Activated naive CD4-positive, alpha-beta T cell treated with anti-CD3 and anti-CD28 coated beads, Interleukin-2, amount 50 U/mL, for 16 hours (primary cell): ENCODE measurements at regions not wholly inside any gene's neighbourhood (a gene's known extent, or its start where the extent isn't known, plus 50 kb on each side); places are given as distances from the start of the nearest gene placed in this dataset.

Source experiments
- DNase-seq: peaks from one replicate; pipeline ENCODE4 v3.0.0-alpha.2; 2020

DNA sequence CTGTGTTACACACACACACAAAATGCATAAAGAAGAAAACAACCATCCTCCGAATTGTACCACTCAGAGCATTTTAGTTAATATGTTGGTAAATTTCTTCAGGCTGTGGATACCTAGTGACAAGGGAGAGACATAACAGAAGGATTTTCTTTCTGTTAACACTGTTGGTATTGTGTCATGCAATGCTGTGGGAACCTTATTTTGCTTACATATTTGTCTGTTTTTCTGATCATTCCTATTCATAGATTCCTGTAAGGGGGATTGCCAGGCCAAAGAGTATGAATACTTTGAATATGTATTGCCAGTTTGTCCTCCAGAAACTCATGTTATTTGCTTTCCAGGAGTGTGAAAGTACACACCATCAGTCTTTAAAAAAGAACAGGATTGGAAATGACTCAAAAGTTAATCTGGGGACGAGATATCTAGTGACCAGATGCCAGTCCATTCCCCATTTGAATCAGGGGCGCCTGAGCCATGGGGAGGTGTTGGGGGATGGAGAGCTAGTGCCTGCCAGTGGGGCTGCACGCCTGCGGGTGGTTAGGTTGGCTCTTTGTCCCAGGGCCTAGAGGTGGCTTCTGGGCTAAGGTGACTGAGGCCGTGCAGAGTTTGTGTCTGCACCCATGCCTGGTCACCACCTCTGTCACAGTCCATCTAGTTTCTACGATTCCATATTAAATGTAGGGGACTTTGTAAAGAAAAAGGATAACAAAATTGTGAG lies 142.0 kb downstream of the PTPN20 start:
- DNase-seq: no peak

DNA sequence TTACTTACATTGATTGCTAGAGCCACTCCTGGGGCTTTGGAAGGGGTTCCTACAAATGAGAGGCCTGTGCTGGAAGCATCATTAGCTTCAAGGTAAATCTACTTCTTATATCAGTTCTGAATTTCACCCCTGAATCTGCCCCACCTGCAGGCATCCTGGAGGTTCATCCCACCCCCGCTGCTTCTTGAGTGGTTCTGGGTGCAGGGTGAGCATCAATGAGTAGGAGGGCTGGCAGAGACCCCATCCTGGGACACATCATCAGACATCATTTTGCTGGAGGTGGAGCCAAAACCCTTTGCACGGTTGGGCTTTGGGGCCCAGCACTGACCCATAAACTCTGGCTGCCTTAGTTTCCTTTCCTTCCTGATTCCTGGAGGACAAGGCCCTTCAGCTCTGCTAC lies 143.7 kb downstream of the PTPN20 start:
- DNase-seq: no peak

DNA sequence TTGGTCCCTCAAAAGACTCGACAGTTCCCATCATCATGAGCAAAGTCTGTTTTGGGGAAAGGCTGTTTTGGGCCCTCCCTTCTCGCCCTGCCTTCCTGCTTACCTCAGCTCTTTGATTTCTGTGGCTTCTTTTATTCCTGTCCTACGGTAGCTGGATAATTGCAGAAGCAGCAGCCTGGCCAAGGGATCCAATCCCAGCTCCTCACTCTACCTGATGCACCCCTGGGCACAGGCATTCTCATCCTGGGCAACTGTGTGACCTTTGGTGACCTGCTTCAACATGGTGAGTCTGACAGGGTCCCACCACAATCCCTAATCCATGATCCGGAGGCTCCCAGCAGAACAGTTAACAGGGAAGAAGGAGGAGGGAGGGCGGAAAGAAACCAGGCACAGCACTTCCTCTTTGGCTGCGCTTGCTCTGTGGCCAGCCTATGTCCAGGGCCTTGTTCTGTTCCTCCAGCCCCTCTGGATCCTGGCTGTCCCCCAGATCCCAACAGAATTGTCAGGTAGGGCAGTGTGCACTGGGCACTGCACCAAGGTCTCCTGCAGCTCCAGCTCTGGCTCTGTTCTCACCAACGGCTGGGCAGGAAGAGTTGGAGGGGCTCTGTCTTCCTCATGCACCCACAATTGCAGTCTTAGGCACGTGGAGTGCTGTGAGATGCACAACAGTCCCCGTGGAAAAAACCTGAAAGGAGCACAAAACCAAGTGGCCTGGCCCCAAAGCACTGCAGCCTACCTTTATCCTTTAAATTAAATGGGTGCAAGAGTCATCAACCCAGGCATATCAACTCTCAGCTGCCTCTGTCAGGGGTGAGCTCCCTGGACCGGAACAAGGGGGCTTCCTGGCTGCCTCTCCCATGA lies 144.4 kb downstream of the PTPN20 start:
- no peak for DNase-seq

- DNase-seq: no peak
Observed at GRCh38 chr10:47056247-47056510, 145.0 kb downstream of the PTPN20 start.

DNA sequence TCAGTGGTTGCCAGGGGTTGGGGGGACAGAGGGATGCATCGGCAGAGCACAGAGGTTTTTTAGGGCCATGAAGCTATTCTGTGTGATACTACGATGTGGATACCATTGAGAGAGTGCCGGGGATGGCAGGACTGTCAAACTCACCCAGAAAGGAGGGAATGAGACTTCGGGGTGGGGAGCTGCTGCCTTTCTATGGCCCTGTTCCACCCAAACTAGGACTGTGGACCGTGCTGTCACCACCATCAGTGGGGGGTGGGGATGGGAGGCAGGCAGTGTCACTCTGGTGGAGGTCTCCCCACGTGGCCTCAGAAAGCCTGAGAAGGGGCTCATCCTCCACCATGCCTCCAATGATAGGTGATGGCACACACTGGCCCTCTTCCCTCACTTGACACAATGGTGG lies 146.2 kb downstream of the PTPN20 start:
- no peak for DNase-seq

- no peak for DNase-seq
Observed at GRCh38 chr10:47058032-47058702, 146.9 kb downstream of the PTPN20 start.

DNA sequence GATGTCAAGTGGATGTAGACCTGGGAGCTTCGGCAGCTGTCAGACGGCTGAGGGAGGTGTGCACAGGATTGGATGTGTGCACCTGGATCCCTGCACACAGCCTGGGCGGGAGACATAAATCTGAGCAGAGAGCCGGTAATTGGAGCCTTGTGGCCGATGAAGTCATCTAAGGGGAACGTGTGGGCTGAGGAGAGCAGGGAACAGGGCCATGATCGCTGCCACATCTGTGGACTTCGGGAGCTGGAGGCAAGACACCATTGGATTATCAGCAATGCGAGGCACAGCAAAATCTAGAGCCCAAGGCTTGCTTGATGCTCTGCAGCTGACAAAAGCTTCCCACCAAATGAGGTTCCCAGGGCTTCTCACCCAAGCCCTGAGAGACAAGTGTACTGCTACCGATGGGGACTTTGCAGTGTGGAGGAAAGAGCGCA lies 147.7 kb downstream of the PTPN20 start:
- DNase-seq: no peak

DNA sequence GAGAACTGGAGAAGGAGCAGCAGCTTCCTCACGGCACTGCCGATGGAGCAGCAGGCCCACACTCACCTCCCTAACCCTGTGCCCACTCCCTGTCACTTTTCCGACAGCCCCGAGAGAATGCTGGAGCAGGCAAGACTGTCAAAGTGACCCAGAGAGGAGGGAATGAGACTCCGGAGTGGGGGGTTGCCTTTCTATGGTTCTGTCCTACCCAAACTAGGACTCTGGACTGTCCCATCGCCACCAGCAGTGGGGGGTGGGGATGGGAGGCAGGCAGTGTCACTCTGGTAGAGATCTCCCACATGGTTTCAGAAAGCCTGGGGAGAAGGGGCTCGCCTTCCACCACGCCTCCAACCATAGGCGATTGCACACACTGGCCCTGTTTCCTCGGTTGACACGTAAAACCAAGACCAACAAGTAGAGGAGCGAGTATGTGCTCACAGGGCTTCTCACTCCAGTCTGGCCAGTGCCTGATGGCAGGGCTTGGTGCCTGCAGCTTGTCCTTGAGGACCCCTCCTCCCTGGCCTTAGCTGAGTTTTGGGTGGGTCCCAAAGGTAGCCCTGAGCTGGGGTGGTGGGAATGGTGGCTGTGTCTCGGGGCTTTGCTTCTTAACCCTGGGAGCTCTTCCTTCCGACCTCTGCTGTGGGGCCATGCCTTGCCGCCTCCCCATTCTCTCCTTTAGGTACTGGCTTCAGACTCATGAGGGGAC lies 148.5 kb downstream of the PTPN20 start:
- DNase-seq: no peak

DNA sequence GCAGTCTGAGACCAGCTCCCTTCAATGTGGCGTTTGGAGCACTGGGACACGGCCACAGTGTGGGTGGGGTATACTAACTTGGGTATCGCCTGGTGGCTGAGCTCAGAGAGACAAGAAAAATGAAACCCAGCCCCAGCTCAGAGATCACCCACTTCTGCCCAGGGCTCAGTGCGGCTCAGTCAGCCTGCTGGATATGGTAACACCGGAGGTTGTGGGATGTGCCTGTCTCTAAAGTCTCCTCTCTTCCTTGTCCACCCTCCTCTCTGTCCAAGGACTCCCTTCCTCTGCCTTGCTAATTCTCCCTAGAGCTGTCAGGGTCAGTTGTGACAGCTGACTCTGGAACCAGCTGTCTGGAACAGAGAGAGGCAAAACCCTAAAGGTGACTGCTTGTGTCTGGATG lies 149.1 kb downstream of the PTPN20 start:
- no peak for DNase-seq

DNA sequence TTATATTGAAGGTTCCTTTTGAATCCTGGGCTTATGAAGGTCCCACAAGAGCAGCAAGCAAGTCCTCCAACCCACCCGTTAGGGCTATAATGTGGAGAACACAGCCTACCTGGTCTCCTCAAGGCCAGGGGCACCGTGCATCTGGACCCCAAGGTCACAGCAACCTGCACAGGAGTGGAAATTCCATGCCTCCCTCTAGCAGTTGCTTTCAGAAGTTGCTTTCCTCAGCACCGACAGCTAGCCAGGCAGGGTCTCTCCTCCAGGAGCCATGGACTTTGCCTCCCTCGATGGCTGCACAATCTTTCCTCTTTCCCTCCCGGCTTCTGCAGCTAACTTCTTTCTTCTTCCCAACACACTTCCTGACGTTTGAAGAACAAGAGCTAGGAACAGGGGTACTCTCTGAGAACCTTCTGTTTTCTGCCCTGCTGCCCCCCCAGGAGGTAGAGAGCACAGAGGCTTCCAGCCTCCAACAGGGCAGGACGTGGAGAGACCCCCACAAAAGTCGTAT lies 149.8 kb downstream of the PTPN20 start:
- no peak for DNase-seq

DNA sequence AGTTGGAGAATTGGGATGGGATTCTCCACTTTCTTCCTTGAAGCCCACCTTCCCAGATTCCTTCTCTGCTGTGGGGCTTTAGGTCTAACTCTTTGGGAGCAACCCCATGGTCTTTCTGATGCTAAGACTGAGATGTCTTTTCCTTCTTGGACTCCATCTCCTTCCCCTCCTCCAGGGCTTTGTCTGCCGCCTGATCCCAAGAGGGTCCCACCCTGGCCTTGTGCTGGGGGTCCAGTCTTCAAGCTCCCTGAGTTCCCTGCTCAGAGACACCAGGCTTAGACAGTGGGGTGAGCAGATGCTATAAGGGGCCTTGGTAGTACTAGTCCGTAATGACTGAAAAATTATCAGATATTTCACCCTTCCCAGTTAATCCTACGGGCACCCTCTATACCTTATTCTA lies 150.5 kb downstream of the PTPN20 start:
- DNase-seq: no peak

DNA sequence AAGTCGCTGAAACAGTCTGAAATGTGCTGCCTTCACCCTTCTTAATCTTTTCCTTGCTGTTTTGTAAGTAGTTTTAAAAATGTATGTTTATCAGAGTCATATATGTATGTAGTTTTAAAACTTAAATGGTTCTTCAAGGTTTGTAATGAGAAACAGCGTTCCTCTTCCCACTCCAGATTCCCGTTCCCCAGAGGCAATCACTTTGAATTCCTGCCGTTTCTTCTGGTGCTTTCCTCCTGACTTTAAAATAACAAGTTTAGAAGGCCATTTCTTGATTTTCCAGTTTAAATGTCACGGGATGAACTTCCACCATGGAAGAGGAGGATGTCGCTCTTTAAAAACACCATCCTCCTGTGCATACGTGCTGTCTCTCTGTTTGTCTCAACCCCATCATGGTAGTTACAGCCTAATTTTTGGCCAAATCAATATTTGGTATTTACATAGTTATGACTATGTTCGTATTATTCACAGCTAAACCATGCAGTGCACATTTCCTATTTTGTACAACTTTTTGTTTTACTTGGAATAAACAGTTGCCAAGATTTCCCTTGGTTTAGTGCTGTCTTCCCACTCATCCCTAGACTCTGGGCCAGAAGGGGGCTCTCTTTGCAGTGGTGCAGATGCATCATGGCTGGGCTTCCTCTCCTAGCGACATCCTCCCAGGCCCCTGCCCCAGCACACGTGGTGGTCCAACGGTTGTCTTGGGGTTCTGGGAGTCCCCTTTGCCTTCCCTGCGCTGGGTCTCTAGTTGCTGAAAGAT lies 151.4 kb downstream of the PTPN20 start:
- no peak for DNase-seq

GRCh38 chr10:47063858-47064257 lies 152.6 kb downstream of the PTPN20 start:
- DNase-seq: no peak

DNA sequence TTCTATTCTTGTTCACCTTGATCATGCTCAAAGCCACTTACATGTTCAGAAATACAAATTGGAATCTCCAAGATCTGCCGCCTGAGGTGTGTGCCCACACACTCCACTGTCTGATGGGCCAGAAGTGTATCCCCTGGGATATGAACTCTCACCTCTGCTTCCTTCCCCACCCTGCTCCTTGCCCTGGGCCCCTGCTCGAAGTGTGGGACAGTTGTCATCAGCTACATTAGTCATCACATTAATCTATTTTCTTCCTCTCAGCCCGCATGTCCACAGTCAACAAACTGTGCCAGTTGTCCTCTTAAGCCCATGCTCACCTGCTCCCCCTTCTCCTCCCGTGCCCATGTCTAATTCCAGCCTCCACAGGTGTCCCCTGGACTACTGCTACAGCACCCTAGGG lies 154.7 kb downstream of the PTPN20 start:
- DNase-seq: no peak

DNA sequence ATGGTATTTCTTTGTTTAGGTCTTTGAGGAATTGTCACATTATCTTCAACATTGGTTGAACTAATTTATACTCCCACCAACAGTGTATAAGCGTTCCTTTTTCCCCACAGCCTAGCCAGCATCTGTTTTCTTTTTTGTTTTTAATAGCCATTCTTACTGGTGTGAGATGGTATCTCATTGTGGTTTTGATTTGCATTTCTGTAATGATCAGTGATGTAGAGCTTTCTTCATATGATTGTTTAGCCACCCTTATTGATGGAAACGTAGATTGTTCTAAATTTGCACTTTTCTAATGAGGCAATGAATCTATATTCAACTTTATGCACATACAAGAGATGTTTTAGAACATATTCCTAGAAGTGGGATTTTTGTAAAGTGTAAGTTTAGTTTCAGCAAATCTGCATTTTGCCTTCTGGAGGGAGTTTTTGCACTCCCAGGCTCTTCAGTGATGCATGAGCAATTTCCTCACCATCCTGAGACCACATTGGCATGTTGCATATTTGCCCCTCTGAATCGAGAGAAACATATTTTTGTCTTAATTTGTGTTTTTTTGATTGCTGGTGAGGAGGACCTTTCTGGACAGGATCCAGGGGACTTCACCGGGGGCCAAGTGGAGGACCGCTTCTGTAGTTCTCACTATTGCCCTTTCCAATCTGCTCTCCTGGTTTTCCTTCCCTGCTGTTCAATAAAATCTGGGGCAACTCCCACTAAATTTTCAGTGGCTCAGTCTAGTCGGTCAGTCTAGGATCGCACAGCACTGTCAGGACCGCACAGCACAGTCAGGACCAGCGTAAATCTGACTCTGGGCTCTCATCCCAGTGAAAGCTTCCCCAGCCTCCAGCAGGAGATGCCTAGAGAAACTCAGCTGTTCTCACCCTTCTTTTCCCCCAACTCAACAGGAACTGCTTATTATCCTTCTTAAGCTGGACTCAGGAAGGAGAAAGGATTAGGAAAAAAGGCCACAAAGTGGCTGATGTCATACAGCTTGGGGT lies 157.0 kb downstream of the PTPN20 start:
- no peak for DNase-seq

- DNase-seq: no peak
Observed at GRCh38 chr10:47070541-47070940, 159.3 kb downstream of the PTPN20 start.

DNA sequence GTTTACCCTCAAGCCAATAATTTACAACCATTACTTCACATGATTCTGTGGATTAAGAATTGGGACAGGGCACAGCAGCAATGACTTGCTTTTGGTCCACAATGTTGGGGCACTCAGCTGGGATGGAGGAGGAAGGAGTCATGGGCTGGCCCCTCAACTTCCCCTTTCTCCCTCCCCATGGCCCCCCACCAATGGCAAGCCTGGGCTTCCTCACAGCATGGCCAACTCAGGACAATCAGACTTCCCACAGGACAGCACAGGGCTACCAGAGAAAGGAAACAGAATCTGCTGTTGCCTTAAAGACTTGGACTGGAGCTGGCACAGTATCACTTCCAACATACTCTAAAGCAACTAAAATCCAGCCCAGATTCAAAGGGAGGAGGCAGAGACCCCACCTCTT lies 160.7 kb downstream of the PTPN20 start:
- no peak for DNase-seq

DNA sequence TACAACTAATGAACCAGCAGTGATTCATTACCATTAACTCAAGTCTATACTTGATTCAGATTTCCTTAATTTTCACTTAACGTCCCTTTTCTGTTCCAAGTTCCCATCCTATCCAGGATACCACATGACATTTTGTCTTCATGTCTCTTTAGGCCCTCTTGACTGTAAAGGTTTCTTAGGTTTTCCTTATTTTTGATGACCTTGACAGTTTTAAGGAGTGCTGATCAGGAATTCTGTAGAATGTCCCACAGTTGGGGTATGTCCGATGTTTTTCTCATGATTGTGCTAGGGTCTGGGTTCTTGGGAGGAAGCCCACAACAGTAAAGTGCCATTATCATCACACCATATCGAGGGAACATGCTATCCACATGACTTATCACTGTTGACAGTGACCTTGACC lies 162.7 kb downstream of the PTPN20 start:
- DNase-seq: no peak

- no peak for DNase-seq
Observed at GRCh38 chr10:47076949-47077361, 165.7 kb downstream of the PTPN20 start.

DNA sequence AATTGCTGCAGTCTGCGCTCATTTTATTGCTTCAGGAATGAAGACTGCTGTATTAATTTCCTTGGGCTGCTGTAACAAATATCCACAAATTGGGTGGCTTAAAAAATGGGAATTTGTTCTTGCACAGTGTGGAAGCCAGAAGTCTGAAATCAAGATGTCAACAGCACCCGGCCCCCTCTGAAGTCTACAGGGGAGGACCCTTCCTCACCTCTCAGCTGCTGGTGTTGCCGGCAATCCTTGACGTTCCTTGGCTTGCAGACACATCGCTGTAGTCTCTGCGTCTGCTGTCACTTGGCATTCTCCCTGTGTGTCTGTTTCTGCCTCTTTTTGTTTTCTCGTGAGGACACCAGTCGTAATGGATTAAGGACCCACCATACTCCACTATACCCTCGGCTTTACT lies 166.2 kb downstream of the PTPN20 start:
- DNase-seq: no peak

DNA sequence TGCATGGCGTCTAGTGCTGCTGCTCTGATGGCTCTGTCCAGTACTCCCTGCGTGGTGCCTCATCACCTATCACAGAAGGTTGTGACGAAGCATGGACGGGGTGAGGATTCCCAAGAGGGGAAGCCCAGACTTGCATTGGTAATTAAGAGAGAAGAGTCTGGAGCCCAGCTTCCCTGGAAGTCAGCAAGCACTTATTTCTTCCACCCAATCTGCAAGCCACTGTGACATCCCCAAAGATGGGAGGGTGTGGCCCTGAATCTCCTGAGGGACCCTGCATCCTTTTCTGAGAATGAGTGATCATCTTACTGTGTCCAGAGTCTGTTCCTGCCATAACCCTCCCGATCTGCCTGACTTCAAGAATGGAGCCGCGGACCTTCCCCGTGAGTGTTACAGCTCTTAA lies 166.7 kb downstream of the PTPN20 start:
- no peak for DNase-seq
